AG10803 (cell line): ENCODE measurements at regions not wholly inside any gene's neighbourhood (a gene's known extent, or its start where the extent isn't known, plus 50 kb on each side); places are given as distances from the start of the nearest gene placed in this dataset.

Source experiments
- DNase-seq: peaks from one replicate; pipeline ENCODE4 v3.0.0; 2010; ENCODE audit warnings: low read depth
- H3K4me3 ChIP-seq: 2 replicates; pipeline ENCODE4 v1.5.1; 2011; ENCODE audit warnings: mild to moderate bottlenecking, low read length, control low read depth
- TF ChIP-seq, protein P1 (sequence below): conservative IDR thresholded peaks from 2 replicates; pipeline ENCODE4 v1.5.1; 2011; ENCODE audit warnings: mild to moderate bottlenecking, low read length, control low read depth, inconsistent platforms

DNA sequence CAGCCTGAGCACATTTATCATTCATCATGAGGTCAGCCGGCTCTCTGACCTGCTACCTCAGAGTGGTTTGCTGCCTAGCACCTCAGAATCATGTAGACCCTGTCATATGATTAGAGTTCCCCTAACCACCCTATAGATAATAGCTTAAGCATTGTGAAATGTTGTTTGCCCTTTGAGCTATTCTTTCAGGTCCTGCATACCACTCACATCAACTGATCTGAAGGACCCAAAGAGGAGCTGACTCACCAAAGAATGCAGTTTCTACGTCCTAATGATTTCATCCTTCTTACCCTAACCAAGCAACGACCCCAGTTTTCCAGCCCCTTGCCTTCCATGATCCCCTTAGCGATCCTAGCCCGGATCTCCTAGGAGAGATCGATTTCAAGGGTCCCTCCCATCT is 527.9 kb downstream of the SOX5 start:
- TF ChIP-seq, protein P1, sequence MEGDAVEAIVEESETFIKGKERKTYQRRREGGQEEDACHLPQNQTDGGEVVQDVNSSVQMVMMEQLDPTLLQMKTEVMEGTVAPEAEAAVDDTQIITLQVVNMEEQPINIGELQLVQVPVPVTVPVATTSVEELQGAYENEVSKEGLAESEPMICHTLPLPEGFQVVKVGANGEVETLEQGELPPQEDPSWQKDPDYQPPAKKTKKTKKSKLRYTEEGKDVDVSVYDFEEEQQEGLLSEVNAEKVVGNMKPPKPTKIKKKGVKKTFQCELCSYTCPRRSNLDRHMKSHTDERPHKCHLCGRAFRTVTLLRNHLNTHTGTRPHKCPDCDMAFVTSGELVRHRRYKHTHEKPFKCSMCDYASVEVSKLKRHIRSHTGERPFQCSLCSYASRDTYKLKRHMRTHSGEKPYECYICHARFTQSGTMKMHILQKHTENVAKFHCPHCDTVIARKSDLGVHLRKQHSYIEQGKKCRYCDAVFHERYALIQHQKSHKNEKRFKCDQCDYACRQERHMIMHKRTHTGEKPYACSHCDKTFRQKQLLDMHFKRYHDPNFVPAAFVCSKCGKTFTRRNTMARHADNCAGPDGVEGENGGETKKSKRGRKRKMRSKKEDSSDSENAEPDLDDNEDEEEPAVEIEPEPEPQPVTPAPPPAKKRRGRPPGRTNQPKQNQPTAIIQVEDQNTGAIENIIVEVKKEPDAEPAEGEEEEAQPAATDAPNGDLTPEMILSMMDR = no peak
- no peak overlapping the region for H3K4me3 ChIP-seq

DNA sequence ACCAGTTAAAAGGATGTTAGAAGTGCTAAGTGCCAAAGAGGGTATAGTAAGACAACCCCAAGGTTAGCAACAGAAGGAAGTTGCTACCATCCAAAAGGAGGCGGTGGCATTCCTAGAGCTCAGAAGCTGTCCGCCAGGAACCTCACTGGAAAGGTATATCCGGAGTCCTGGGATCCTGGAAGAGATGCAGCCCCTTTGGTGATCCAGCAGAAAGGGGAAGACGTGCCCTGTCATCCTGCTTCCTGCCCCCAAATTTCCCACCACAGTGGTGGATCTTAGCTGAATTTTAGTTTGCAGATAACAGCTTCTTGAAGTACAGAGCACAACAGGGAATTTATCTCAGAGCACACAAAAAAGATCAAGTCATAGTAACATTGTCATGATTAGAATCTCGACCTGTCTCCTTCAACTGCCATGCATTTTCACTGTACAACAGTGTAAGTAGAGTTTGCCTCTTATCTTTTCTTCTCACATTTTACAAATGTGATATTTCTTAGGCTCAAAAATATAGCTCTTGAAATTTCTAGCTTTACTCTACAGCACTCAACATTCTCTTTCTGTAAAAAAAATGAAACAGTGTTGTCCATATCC is 526.3 kb downstream of the SOX5 start:
- TF ChIP-seq, protein P1 = no peak
- DNase-seq = no peak
- H3K4me3 ChIP-seq = no peak overlapping the region

More for the DNA sequence above, 527.9 kb downstream of the SOX5 start:
- no peak for DNase-seq

DNA sequence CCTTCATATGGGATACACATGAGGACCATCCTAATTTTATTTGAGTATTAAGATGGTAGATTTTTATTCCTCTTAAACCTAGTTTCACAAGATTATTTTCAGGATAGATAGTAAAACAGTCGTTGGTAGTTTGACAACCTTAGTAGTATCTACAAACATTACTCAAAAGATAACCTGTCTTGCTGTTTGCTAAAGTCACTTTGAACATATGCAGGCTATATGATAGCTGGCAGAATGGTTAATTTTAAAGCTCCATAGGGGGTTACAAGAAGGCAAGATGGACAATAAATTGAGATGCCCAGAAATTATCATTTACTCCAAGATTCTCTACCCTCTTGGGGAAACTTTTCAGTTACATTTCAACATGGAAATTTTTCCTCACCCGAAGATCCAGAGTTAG is 525.7 kb downstream of the SOX5 start:
- no peak overlapping the region for H3K4me3 ChIP-seq
- DNase-seq = no peak
- TF ChIP-seq, protein P1 = no peak

DNA sequence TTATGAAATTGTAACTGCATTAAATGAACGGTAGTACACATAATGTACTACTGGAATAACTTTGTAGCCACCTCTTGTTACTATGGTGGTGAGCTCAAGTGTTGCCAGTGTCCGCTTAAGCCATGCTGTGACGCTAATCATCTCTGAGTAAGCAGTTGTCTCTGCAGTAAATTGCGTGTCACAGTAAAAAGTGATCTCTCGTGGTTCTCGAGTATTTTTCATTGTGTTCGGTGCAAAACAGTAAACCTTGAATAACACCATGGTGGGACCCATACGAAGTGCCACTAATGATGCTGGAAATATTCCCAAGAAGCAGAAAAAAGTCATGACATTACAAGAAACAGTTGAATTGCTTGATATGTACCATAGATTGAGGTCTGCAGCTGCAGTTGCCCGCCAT is 524.8 kb downstream of the SOX5 start:
- DNase-seq = no peak
- H3K4me3 ChIP-seq = no peak overlapping the region
- TF ChIP-seq, protein P1 = no peak

DNA sequence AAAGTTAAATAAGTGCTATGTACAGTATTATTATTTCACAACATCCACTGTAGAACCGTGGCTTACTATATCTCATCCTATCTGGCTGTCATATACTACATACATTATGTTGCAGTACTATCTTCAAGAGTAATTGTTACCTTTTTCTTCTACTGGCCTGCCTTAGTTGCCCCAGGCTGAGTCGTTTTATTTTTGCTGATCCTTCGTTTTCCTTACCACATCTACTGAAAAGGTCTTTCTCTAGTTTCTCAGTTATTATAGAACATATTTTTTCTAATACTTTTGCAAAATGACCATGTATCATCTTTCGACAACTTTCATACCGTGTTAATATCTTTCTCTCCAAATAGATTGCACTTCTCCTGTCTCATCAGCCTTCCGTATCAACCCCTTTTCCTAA is 523.1 kb downstream of the SOX5 start:
- no peak overlapping the region for H3K4me3 ChIP-seq
- no peak for DNase-seq
- TF ChIP-seq, protein P1 = no peak

DNA sequence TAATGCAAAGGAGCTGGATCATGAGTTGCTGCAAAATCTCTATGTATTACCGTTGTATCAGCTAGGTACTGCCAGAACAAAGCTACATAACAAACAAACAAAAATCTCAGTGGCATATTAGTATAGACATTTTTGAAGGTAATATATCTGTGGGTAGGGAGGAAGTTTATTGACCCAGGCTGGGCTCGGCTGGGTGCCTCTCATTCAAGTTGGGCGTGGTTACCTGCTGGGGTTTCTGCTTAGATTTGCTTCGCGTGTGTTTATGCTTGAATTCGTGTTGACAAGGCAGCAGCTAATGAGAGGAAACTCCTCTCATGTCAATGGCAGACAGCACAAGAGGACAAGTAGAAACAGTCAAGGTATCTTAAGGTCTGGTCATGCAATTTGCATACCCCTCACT is 520.7 kb downstream of the SOX5 start:
- no peak overlapping the region for H3K4me3 ChIP-seq
- TF ChIP-seq, protein P1 = no peak
- no peak for DNase-seq

DNA sequence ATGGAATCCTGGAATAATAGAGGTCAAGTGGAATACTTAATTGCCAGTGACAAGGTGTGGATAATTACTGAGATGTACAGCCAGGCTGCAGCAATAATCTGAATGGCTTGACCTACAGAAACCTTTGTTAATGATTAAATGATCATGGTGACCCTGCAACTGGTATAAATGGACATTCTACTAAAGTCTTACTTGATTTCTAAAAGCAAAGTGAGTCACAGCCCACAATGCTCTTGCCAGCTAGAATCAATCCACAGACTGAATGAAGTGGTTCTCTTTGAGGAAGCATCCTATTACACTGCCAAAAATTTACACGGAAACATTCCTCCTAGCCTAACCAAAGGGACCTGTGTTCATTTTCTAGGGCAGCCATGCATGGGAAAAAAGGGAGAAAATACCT is 518.5 kb downstream of the SOX5 start:
- TF ChIP-seq, protein P1 = no peak
- DNase-seq = no peak
- H3K4me3 ChIP-seq = no peak overlapping the region
